GM21528 (cell line): ENCODE measurements at regions not wholly inside any gene's neighbourhood (a gene's known extent, or its start where the extent isn't known, plus 50 kb on each side); places are given as distances from the start of the nearest gene placed in this dataset.

Source experiments
- ATAC-seq: cut with Tn5 transposase; IDR thresholded peaks from one replicate; pipeline ENCODE4 v1.9.1; 2021; ENCODE audit warnings: mild to moderate bottlenecking, moderate library complexity; ENCODE audit not compliant: unreplicated experiment, low FRiP score

- no peak for ATAC-seq
Measured at GRCh38 chr10:65811931-65812525, 1113.8 kb upstream of the LRRTM3 start.

- ATAC-seq: no peak
Measured at GRCh38 chr10:65816536-65816935, 1109.3 kb upstream of the LRRTM3 start.

GRCh38 chr10:65818990-65819389 is 1106.8 kb upstream of the LRRTM3 start:
- ATAC-seq: no peak

- no peak for ATAC-seq
Measured at GRCh38 chr10:65827359-65827758, 1098.5 kb upstream of the LRRTM3 start.

- ATAC-seq: no peak
Measured at GRCh38 chr10:65838811-65839210, 1087.0 kb upstream of the LRRTM3 start.

GRCh38 chr10:65843203-65843602 is 1082.6 kb upstream of the LRRTM3 start:
- no peak for ATAC-seq

GRCh38 chr10:65845916-65846315 is 1079.9 kb upstream of the LRRTM3 start:
- no peak for ATAC-seq

- ATAC-seq: no peak
Measured at GRCh38 chr10:65846541-65846940, 1079.3 kb upstream of the LRRTM3 start.

GRCh38 chr10:65846949-65847348 is 1078.9 kb upstream of the LRRTM3 start:
- ATAC-seq: no peak

- ATAC-seq: no peak
Measured at GRCh38 chr10:65847436-65848230, 1078.2 kb upstream of the LRRTM3 start.

GRCh38 chr10:65858841-65859240 is 1067.0 kb upstream of the LRRTM3 start:
- ATAC-seq: no peak

- no peak for ATAC-seq
Measured at GRCh38 chr10:65861249-65861648, 1064.6 kb upstream of the LRRTM3 start.
